PC-9 (cell line): ENCODE measurements at regions not wholly inside any gene's neighbourhood (a gene's known extent, or its start where the extent isn't known, plus 50 kb on each side); places are given as distances from the start of the nearest gene placed in this dataset.

Experiments used
- BruUV-seq: library from RNA; stranded (reverse); fragments of 400-500 nt; replicated peaks from 2 replicates; lab custom pipeline; 2021; lab: Mats Ljungman, UMichigan
- CTCF ChIA-PET: fragments of 300-600 bp; sonication (Branson Sonifier 250); formaldehyde crosslinking; loops from one replicate; lab custom pipeline; 2022; ENCODE audit warnings: antibody characterized with exemption; lab: Charles Lee
- POLR2A ChIA-PET: fragments of 300-600 bp; sonication (Branson Sonifier 250); formaldehyde crosslinking; loops from one replicate; lab custom pipeline; 2022; ENCODE audit warnings: antibody characterized with exemption; ENCODE audit not compliant: unreplicated experiment; lab: Charles Lee
- DNase-seq, 2 experiments: peaks; one replicate each; pipeline versions ENCODE4 v3.0.0 to v3.0.0-alpha.2; 2015 to 2022; ENCODE audit warnings: mixed read lengths in 1 of 2
- H2AFZ ChIP-seq: fragments of 200-600 bp; sonication (generic); 2 replicates; pipeline ENCODE4 v1.8.1; 2017; ENCODE audit warnings: antibody characterized with exemption
- H3F3A ChIP-seq: fragments of 200-600 bp; sonication (generic); 2 replicates; pipeline ENCODE4 v1.8.1; 2017; ENCODE audit warnings: antibody characterized with exemption, mild to moderate bottlenecking, low read depth; ENCODE audit not compliant: insufficient read depth
- H3K27ac ChIP-seq: fragments of 200-600 bp; sonication (generic); 2 replicates; pipeline ENCODE4 v1.6.1; 2016; ENCODE audit warnings: mixed run types
- H3K27me3 ChIP-seq: fragments of 200-600 bp; sonication (generic); 2 replicates; pipeline ENCODE4 v1.6.1; 2016; ENCODE audit warnings: low read depth, mixed run types; ENCODE audit not compliant: insufficient read depth
- H3K36me3 ChIP-seq: fragments of 200-600 bp; sonication (generic); 2 replicates; pipeline ENCODE4 v1.6.1; 2016; ENCODE audit warnings: low read depth, mixed run types
- H3K4me1 ChIP-seq: fragments of 200-600 bp; sonication (generic); replicated peaks from 2 replicates; pipeline ENCODE4 v1.6.1; 2016; ENCODE audit warnings: mixed run types; ENCODE audit not compliant: insufficient read depth
- H3K4me2 ChIP-seq: fragments of 200-600 bp; sonication (generic); 2 replicates; pipeline ENCODE4 v1.6.1; 2017; ENCODE audit warnings: mixed run types
- H3K4me3 ChIP-seq: fragments of 200-600 bp; sonication (generic); 2 replicates; pipeline ENCODE4 v1.6.1; 2016; ENCODE audit warnings: mixed run types
- H3K79me2 ChIP-seq: fragments of 200-600 bp; sonication (generic); 2 replicates; pipeline ENCODE4 v1.6.1; 2017; ENCODE audit warnings: low read depth, mixed run types
- H3K9me2 ChIP-seq: fragments of 200-600 bp; sonication (generic); 2 replicates; pipeline ENCODE4 v1.8.1; 2017; ENCODE audit warnings: mild to moderate bottlenecking; ENCODE audit not compliant: insufficient read depth
- H3K9me3 ChIP-seq: fragments of 200-600 bp; sonication (generic); 2 replicates; pipeline ENCODE4 v1.8.1; 2016; ENCODE audit warnings: low read depth; ENCODE audit not compliant: insufficient read depth
- H4K20me1 ChIP-seq: fragments of 200-600 bp; sonication (generic); 2 replicates; pipeline ENCODE4 v1.8.1; 2017; ENCODE audit not compliant: insufficient read depth
- CTCF ChIP-seq: fragments of 200-600 bp; sonication (generic); conservative IDR thresholded peaks from 2 replicates; pipeline ENCODE4 v1.6.1; 2017; ENCODE audit warnings: mixed run types, antibody characterized with exemption, mild to moderate bottlenecking, moderate library complexity
- EZH2 ChIP-seq: fragments of 200-600 bp; sonication (generic); IDR thresholded peaks from 2 replicates; pipeline ENCODE4 v1.8.0; 2017; ENCODE audit warnings: antibody characterized with exemption, low read depth
- intact Hi-C: fragments of 100-400 bp; cut with micrococcal nuclease; formaldehyde crosslinking; loops from one replicate; pipeline ENCODE4 v1.10.0; 2022; ENCODE audit not compliant: unreplicated experiment

GRCh38 chr5:104540448-104540847, 977.9 kb upstream of the NUDT12 start:
- Histone ChIP-seq H2AFZ (no peak overlapping the region), H3K27ac (no peak overlapping the region), H3K4me1 (0 out of 2 replicates have a peak, but pooled peaks cover 10% of the 10 kb centered on the region), H3K4me2 (no peak overlapping the region), H3K4me3 (no peak overlapping the region), H4K20me1 (no peaks in the 10 kb centered on the region), H3K9me3 (no peaks in the 10 kb centered on the region; the same call in 1 of the 2 replicates), H3K9me2 (no peaks in the 10 kb centered on the region), H3K27me3 (no peaks in the 10 kb centered on the region), H3K36me3 (no peaks in the 10 kb centered on the region), H3K79me2 (no peaks in the 10 kb centered on the region), H3F3A (no peaks in the 10 kb centered on the region)
- intact Hi-C loops = no loop called here
- peak in 1 of 2 experiments; percentile 23 for DNase-seq
- BruUV-seq = no TSS peak
- ChIA-PET CTCF (no interaction called here), POLR2A (no interaction called here)
- no peak for TF ChIP-seq EZH2
- TF ChIP-seq CTCF = no peak

- Histone ChIP-seq H3K27ac (no peak overlapping the region), H3K4me2 (no peak overlapping the region), H3K9me3 (no peaks in the 10 kb centered on the region; the same call in 1 of the 2 replicates), H3F3A (no peaks in the 10 kb centered on the region), H3K27me3 (no peaks in the 10 kb centered on the region), H3K4me3 (no peak overlapping the region), H3K9me2 (no peaks in the 10 kb centered on the region), H2AFZ (no peak overlapping the region), H3K79me2 (no peaks in the 10 kb centered on the region), H3K36me3 (no peaks in the 10 kb centered on the region), H3K4me1 (0 out of 2 replicates have a peak, but pooled peaks cover 10% of the 10 kb centered on the region), H4K20me1 (no peaks in the 10 kb centered on the region)
- TF ChIP-seq CTCF = no peak
- no peak for TF ChIP-seq EZH2
- no peak for DNase-seq
- POLR2A ChIA-PET = no interaction called here
- intact Hi-C loops = no loop called here
- BruUV-seq = no TSS peak
- CTCF ChIA-PET = no interaction called here
Measured at GRCh38 chr5:104539618-104540350, 977.2 kb upstream of the NUDT12 start.

GRCh38 chr5:104538734-104539133, 976.1 kb upstream of the NUDT12 start:
- intact Hi-C loops = no loop called here
- DNase-seq = no peak
- H4K20me1 ChIP-seq = no peaks in the 10 kb centered on the region
- no peaks in the 10 kb centered on the region for H3K79me2 ChIP-seq
- H3K27me3 ChIP-seq = no peaks in the 10 kb centered on the region
- H3F3A ChIP-seq = no peaks in the 10 kb centered on the region
- H3K36me3 ChIP-seq = no peaks in the 10 kb centered on the region
- peaks cover 4% of the 10 kb centered on the region for H3K9me3 ChIP-seq
- BruUV-seq = no TSS peak
- H3K27ac ChIP-seq = no peak overlapping the region
- H3K4me1 ChIP-seq = peaks cover 16% of the 10 kb centered on the region; the same call in 1 of the 2 replicates
- H3K9me2 ChIP-seq = no peaks in the 10 kb centered on the region
- POLR2A ChIA-PET = interaction anchor here (0.6 kb wide), 1 partner anchor 360 kb away, joined by 6 read pairs; no protein-coding TSS in a partner anchor
- H3K4me2 ChIP-seq = no peak overlapping the region
- no peak overlapping the region for H3K4me3 ChIP-seq
- no peak for TF ChIP-seq CTCF
- TF ChIP-seq EZH2 = no peak
- no peak overlapping the region for H2AFZ ChIP-seq
- CTCF ChIA-PET = no interaction called here
